SKM-1 treated with dmso at 0.1 percent for 144 hours (cell line): ENCODE measurements at regions not wholly inside any gene's neighbourhood (a gene's known extent, or its start where the extent isn't known, plus 50 kb on each side); places are given as distances from the start of the nearest gene placed in this dataset.
"Not testable (repeated sequence)": the region's sequence is repeated elsewhere in the genome, so short reads cannot be mapped to it uniquely, and the experiment has no call there.

Experiments
- DNase-seq: peaks from one replicate; lab custom pipeline; 2025; ENCODE audit not compliant: unreplicated experiment; lab: John Stamatoyannopoulos, UW

DNA sequence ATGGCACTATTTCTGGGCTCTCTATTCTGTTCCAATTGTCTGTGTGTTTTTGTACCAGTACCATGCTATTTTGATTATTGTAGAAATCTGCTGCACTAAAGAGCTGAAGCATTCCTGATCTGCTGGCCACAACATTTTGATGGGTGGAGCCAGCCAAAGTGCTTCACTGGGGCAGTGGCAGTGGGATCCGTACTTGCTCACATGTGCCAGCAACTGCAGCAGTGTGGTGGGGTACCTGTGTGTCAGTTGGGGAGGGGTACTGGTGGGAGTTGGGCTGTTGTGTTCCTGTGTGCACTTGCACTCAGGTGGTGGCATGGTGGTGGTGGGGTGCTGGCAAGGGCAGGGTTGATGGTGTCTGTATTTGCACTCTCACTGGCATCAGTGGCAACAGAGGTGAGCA is 204.6 kb upstream of the ALG10 start:
- DNase-seq: no peak

DNA sequence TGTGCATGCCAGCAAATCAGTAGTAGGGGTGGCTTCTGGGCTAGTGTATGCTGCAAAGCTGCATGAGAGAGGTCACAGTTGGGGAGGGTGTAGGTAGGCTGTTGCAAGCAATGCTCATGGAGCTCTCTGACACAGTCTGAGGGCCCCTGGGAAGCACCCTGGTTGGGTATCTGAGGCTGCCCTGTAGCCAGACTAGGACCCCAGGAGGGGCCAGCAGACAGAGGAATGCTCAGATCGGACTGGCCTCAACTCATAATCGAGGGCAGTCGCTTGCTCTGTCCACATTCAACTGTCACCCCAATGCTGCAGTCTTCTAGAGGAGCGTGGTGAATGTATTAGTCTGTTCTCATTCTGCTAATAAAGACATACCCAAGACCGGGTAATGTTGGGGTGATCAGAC is 204.0 kb upstream of the ALG10 start:
- no peak for DNase-seq

DNA sequence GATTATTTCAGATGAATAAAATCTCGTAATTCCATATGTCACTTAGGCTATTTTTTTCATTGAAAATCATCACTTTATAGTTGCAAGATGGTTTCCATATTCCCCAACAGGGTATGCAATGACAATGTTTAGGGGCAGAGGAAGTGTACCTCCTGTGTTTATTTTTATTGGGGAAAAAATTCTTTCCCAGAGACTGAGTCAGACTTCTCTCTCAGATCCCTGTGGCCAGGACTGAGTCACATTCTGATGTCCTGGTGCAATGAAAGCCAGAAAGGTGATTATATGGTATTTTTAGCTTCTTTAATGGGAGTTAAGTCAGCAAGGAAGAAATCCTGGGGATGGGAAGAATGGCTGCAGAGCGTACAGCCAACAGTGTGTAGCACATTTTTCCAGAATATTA is 196.9 kb upstream of the ALG10 start:
- no peak for DNase-seq

DNA sequence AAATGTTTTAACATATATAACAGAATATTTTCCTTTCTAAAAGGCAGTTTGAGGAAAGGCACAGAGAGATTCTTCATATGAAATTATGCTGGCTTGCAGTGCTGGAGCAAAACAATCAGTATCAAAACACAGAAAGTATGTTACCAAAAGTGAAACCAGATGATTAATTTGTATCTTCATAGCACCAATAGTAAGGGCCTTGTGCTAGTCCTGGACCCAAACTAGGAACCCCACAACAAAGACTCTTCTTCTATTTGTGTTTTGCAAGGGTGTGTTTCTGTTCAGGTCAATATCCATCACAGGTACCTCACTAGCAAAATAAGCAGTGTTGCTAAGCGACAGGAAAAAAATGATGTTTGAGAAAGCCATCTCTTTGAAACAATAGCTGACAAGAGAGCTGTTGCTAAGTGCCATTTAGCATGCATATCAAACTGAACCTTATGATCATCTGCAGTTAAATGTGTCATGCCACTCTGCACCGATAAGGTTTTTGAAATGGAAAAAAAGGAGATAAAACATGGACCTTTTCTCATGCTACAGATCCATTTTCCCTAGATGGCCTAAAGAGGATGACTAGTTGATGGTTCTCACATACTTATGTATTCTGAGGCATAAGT is 196.2 kb upstream of the ALG10 start:
- no peak for DNase-seq

DNA sequence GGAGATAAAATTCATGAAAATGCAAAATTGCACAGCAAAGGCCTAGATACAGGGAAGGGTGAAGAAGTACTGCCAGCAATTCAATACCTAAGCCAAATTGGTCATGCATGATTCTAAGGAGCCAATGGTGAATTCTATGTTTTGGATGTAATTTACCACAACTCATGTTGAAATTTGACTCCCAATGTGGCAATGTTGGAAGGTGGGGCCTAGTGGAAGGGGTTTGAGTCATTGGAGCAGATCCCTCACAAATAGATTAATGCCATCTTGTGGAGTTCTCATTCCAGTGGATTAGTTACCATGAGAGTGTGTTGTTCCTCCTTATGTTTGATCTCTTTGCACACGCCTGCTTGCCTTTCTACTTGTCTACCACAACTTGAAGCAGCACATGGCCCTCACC is 194.0 kb upstream of the ALG10 start:
- DNase-seq: no peak

DNA sequence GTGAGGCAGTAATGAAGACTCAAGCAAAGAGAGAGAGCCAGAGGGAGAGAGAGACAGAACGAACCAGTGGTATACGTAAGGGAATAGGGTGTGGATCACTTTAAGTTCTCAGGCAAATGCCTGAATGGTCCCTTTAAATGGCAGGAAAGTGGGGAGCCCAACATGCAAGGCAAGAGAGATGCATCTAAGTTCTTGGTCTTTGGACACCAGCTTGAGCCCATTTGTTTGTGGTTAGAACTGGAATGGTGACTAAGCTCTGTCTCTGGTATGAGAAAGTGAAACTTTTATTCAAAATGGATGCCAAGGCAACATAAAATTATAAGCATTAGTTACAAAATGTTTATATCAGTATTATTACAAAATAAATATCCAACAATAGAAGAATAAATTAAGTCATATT is 192.2 kb upstream of the ALG10 start:
- no peak for DNase-seq

DNA sequence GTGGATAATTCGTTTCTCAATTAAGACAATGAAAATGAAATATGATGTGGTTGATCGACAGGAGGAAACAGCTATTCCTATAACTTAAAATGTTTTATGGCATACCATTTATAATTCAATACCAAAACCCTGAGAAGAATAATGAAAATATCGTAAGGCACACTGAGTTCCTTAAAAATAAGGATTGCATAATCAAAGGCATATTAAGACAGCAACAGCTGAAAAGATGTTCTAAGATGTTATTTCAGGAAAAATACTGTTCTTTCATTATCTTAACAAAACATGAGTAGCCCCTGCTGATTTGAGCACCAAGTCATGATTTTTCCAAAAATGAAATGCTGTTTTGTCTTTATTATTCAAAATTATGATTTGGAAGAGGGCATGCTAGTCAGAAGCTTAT is 189.4 kb upstream of the ALG10 start:
- DNase-seq: peak; percentile 0

DNA sequence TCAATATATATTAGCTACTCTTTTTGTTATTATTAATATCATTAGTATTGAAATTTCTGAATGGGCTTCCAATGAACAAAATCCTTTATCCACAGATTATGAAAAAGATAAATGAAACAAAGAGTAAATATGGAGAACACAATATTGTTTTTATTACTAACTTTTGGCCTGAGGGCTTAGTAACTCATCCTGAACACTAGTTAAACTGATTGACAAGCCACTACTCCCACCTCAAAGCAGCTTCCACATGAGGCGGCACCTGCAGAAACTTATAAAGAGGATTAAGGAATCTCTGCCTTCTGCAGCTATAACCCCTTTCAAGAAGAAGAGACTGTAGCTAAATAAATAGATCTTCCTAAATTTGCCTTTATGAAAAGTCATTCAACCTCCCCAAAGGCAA is 187.6 kb upstream of the ALG10 start:
- no peak for DNase-seq

DNA sequence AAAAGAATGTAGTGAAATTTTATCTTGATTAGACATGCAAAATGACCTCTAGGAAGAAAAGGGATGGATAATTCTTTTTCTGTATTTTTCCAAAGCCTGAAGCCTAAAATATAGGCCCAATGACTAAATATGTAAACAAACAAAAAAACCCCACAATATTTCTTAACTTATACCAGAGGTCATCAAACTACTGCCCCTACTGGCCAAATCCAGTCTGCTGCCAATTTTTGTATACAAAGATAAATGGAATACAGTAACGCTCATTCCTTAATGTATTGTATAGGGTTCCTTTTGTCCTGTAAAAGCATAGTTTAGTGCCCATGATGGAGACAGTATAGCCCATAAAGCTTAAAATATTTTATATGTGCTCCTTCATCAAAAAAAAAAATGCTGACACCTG is 145.7 kb upstream of the ALG10 start:
- DNase-seq: no peak

DNA sequence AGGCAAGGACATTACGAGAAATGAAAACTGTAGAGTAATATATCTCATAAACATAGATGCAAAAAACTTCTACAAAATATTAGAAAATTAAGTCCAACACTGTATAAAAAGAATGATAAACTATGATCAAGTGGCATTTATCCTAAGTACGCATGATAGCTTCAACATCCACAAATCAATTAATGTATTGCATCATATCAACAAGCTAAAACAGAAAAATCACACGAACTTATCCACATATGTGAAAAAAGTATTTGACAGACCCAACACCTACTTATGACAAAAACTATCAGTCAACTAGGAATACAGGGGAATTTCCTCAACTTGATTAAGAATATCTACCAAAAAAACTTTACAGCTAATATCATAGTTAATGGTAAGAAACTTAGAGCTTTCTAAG is 129.9 kb upstream of the ALG10 start:
- DNase-seq: no peak

DNA sequence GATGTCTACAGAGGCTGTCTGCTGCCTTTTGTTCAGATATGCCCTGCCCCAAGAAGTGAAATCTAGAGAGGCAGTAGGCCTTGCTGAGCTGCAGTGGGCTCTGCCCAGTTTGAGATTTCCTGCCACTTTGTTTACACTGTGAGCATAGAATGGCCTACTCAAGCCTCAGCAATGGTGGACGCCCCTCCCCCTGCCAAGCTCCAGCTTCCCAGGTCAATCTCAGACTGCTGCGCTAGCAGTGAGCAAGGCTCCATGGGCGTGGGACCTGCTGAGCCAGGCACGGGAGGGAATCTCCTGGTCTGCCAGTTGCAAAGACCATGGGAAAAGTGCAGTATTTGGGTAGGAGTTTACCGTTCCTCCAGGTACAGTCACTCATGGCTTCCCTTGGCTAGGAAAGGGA is 101.8 kb upstream of the ALG10 start:
- DNase-seq: not testable (repeated sequence)

DNA sequence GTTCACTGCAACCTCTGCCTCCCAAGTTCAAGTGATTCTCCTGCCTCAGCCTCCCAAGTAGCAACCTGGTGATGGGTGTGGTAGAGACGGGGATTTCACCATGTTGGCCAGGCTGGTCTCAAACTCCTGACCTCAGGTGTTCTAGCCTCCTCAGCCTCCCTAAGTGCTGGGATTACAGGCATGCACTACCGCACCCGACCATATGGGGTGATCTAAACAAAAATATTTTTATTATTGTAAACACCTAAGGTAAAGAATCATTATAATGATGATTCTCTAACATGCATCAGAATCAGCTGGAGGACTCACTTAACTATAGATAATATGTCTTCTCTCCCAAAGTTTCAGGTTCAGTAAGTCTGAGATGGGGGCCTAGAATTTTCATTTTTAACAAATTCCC is 96.2 kb upstream of the ALG10 start:
- DNase-seq: no peak

DNA sequence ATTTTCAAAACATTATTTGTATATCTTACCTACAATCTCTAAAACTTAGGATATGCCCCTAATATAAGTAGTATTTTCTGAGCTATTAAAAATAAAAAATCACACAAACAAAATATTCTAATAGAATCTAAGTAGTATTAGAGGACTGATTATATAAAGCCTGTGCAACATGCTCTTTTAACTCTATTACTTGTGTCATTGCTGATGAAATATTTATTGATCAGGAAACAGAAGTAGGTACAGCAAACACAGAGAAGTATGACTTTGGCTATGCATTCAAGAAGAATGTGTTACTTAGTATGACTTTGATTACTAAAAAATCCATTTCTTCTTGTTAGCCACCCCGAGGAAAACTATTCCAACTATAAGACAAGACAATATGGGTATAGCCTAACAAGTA is 84.6 kb upstream of the ALG10 start:
- not testable (repeated sequence) for DNase-seq

DNA sequence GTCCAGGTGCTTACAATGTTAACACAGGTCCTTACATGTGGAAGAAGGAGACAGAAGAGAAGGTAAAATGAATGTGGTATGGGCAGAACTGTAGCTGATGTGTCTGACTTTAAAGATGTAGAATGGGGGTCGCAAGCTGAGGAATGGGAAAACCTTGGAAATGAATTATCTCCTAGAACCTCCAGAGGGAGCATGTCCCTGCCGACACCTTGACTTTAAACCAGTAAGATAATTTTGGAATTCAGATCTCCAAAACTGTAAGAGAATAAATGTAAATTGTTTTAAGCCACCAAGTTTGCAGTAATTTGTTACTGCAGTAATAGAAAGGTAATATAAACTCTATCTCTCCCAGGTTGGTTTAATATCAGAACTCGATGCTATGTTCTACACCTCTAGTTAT is 80.1 kb upstream of the ALG10 start:
- DNase-seq: no peak

DNA sequence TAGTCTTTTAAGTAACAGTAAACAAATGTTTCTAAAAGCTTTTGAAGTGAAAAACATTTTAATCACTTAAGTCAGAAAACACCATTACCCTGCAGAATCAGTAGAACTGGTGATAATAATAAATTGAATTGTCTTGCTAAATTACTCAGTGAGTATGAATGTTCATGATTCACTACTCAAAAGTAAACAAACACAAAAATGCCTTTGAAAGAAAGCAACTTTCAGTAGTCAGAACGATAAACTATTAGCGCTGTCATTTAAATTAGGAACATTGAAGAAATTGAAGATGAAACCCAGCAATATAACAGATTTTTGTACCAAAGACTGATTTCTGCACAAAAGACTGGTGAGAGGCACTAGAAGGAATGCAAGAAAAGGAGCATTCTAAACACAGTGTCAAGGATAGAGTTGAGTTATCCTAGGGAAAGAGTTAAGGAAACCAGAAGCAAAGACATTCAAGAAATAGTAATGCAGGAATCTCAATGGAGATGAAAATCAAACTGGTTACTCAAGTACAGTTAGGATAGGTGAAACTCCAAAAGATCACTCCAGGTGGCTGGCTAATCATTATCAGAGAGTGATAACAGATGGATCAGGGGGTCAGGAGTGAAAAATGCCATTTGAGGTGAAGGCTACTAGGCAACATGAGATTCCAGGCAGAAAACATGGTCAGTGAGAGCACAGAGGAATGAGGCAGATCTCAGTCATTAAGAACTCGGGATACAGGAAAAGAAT is 77.4 kb upstream of the ALG10 start:
- DNase-seq: no peak

DNA sequence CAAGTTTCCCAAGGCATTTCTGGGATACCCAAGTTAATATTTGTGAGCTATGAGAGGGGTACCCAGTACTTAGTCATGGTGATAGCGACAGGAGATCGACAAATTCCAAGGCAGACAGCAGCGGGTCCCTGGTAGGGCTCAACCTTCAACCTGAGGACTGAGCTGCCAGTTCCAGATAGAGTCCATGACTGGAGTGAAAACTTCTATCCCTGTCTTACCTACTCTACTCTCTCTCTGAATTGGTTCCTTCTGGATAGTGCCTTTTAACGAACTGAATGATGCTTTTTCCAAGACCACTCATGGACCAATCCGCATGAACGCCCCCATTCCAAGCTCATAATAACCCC is 76.9 kb upstream of the ALG10 start:
- no peak for DNase-seq

DNA sequence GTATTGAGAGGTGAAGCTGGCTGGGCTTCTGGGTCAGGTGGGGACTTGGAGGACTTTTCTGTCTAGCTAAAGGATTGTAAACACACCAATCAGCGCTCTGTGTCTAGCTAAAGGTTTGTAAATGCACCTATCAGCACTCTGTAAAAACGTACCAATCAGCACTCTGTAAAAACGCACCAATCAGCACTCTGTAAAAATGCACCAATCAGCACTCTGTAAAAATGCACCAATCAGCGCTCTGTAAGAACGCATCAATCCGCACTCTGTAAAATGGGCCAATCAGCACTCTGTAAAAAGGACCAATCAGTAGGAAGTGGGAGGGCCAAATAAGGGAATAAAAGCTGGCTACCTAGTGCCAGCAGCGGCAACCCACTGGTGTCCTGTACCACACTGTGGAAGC is 56.1 kb upstream of the ALG10 start:
- not testable (repeated sequence) for DNase-seq

DNA sequence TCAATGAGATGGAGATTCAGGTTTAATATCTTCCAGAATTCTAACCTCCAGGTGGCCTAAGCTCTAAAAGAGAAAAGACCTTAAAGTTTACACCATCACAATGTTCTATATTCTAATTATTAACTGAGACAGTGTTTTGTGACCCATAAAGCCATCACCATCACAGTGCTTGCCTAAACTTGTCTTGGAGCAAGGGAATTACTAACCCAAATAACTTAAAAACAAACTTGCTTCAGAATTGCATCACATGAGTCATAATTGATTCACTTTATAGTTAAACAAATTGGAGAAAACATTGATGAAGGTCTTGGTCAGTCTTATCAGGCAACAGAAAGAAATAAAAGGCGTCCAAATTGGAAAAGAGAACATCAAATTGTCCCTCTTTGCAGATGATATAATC is 54.5 kb upstream of the ALG10 start:
- no peak for DNase-seq
